Spleen (tissue), 7 donors: ENCODE measurements at regions not wholly inside any gene's neighbourhood (a gene's known extent, or its start where the extent isn't known, plus 50 kb on each side); places are given as distances from the start of the nearest gene placed in this dataset.
"Not testable (repeated sequence)": the region's sequence is repeated elsewhere in the genome, so short reads cannot be mapped to it uniquely, and the experiment has no call there.

Experiments used
- POLR2A ChIP-seq, 3 donors: fragments of 450-650 bp; IDR thresholded peaks; one replicate each; pipeline ENCODE4 v1.5.1; 2017; ENCODE audit warnings: antibody characterized with exemption in 3 of 3, mild to moderate bottlenecking in 1 of 3
- POLR2AphosphoS5 ChIP-seq, 3 donors: sonication (generic); formaldehyde crosslinking; IDR thresholded peaks; one replicate each; pipeline ENCODE4 v1.5.1; 2017; ENCODE audit warnings: antibody characterized with exemption in 3 of 3
- TF ChIP-seq, protein P1 (sequence below), 11 experiments: fragments of 200-600 bp in 7 of 11; fragments of 450-650 bp in 4 of 11; sonication (generic) in 4 of 11; IDR thresholded peaks in 8 of 11; conservative IDR thresholded peaks in 3 of 11; 1 replicate in 7 of 11; 2 replicates in 4 of 11; pipeline versions ENCODE4 v1.4.0 to v1.8.0; 2016 to 2021; ENCODE audit warnings: antibody characterized with exemption in 11 of 11, inconsistent platforms in 4 of 11, mild to moderate bottlenecking in 1 of 11
- donor health status: DM: no; HTN: no; CAD: no; lungs with moderate emphysema.
- donor health status: DM: no; HTN: no; CAD: no.
- donor health status: DM: no; HTN: no; CAD: no.

DNA sequence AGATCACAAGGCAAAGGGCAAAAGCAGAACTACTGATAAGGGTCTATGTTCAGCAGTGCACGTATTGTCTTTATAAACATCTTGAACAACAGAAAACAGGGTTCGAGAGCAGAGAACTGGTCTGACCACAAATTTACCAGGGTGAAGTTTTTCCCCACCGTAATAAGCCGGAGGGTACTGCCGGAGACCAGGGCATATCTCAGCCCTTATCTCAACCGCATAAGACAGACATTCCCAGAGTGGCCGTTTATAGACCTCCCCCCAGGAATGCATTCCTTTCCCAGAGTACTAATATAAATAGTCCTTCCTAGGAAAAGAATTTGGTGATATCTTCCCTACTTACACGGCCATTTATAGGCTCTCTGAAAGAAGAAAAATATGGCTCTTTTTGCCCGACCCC lies 71.0 kb downstream of the UGT2B4 start:
- not testable (repeated sequence) for TF ChIP-seq POLR2A, POLR2AphosphoS5 (IDR thresholded peaks at IDR 0.05)
- TF ChIP-seq, protein P1, sequence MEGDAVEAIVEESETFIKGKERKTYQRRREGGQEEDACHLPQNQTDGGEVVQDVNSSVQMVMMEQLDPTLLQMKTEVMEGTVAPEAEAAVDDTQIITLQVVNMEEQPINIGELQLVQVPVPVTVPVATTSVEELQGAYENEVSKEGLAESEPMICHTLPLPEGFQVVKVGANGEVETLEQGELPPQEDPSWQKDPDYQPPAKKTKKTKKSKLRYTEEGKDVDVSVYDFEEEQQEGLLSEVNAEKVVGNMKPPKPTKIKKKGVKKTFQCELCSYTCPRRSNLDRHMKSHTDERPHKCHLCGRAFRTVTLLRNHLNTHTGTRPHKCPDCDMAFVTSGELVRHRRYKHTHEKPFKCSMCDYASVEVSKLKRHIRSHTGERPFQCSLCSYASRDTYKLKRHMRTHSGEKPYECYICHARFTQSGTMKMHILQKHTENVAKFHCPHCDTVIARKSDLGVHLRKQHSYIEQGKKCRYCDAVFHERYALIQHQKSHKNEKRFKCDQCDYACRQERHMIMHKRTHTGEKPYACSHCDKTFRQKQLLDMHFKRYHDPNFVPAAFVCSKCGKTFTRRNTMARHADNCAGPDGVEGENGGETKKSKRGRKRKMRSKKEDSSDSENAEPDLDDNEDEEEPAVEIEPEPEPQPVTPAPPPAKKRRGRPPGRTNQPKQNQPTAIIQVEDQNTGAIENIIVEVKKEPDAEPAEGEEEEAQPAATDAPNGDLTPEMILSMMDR (IDR thresholded peaks at IDR 0.05 in 8 of 11, conservative IDR thresholded peaks at IDR 0.05 in 3 of 11) = not testable (repeated sequence)
